ENCODE measurements at regions not wholly inside any gene's neighbourhood (a gene's known extent, or its start where the extent isn't known, plus 50 kb on each side); places are given as distances from the start of the nearest gene placed in this dataset.

DNA sequence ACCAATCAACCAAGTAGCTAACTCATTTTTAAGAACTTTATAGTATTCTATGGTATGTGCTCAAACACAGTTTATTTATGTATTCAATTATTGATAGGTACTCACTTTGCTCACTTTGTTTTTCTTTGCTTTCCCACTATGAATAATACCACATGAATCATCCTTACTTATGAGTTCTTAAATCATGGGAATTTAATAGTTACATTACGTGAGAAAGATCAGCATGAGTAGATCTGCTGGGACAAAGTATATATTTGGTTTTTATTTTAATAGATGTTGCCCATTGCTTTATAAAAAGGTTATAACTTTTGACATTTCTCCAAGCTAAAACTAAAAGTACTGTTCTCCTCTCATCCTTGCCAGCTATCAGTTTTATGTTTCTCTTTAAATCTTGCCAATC, 390.7 kb downstream of the LRATD1 start:
- Histone ChIP-seq H3K79me2 (replicated peaks; ENCODE audit: insufficient read depth) (no peaks in the 10 kb centered on the region), H3K4me3 (no peak overlapping the region)
- ATAC-seq, result no peak

More for the DNA sequence above, 390.7 kb downstream of the LRATD1 start:
- no peak for TF ChIP-seq NANOG (IDR thresholded peaks at IDR 0.05; ENCODE audit: borderline replicate concordance)
- TF ChIP-seq, protein P1, sequence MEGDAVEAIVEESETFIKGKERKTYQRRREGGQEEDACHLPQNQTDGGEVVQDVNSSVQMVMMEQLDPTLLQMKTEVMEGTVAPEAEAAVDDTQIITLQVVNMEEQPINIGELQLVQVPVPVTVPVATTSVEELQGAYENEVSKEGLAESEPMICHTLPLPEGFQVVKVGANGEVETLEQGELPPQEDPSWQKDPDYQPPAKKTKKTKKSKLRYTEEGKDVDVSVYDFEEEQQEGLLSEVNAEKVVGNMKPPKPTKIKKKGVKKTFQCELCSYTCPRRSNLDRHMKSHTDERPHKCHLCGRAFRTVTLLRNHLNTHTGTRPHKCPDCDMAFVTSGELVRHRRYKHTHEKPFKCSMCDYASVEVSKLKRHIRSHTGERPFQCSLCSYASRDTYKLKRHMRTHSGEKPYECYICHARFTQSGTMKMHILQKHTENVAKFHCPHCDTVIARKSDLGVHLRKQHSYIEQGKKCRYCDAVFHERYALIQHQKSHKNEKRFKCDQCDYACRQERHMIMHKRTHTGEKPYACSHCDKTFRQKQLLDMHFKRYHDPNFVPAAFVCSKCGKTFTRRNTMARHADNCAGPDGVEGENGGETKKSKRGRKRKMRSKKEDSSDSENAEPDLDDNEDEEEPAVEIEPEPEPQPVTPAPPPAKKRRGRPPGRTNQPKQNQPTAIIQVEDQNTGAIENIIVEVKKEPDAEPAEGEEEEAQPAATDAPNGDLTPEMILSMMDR (conservative IDR thresholded peaks at IDR 0.05; ENCODE audit: low read depth in 2 of 2), result no peak
- no peak for TF ChIP-seq ZNF114 (CRISPR knock-in tag; IDR thresholded peaks at IDR 0.05)
- TF ChIP-seq, protein P2, sequence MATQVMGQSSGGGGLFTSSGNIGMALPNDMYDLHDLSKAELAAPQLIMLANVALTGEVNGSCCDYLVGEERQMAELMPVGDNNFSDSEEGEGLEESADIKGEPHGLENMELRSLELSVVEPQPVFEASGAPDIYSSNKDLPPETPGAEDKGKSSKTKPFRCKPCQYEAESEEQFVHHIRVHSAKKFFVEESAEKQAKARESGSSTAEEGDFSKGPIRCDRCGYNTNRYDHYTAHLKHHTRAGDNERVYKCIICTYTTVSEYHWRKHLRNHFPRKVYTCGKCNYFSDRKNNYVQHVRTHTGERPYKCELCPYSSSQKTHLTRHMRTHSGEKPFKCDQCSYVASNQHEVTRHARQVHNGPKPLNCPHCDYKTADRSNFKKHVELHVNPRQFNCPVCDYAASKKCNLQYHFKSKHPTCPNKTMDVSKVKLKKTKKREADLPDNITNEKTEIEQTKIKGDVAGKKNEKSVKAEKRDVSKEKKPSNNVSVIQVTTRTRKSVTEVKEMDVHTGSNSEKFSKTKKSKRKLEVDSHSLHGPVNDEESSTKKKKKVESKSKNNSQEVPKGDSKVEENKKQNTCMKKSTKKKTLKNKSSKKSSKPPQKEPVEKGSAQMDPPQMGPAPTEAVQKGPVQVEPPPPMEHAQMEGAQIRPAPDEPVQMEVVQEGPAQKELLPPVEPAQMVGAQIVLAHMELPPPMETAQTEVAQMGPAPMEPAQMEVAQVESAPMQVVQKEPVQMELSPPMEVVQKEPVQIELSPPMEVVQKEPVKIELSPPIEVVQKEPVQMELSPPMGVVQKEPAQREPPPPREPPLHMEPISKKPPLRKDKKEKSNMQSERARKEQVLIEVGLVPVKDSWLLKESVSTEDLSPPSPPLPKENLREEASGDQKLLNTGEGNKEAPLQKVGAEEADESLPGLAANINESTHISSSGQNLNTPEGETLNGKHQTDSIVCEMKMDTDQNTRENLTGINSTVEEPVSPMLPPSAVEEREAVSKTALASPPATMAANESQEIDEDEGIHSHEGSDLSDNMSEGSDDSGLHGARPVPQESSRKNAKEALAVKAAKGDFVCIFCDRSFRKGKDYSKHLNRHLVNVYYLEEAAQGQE (IDR thresholded peaks at IDR 0.05; ENCODE audit: unreplicated experiment), result no peak
- no peak for TF ChIP-seq ZNF331 (CRISPR knock-in tag; IDR thresholded peaks at IDR 0.05; ENCODE audit: low read depth)
- no peak for TF ChIP-seq EZH2phosphoT487 (IDR thresholded peaks at IDR 0.05; ENCODE audit: unreplicated experiment)
- no peak for TF ChIP-seq EZH2 (IDR thresholded peaks at IDR 0.05; ENCODE audit: low read depth, unreplicated experiment)
- TF ChIP-seq POLR2AphosphoS5 (IDR thresholded peaks at IDR 0.05; ENCODE audit: low read depth), result no peak
- no peak for TF ChIP-seq JUNB (IDR thresholded peaks at IDR 0.05; ENCODE audit: unreplicated experiment)
- TF ChIP-seq STAT1 (IDR thresholded peaks at IDR 0.05; ENCODE audit: unreplicated experiment), result no peak
- no peak for TF ChIP-seq CREB1 (CRISPR knock-in tag; IDR thresholded peaks at IDR 0.05; ENCODE audit: low read depth)
- no peak for TF ChIP-seq ETS1 (IDR thresholded peaks at IDR 0.05)
- Histone ChIP-seq H4K20me1 (replicated peaks; ENCODE audit: insufficient read depth) (no peaks in the 10 kb centered on the region), H3K4me2 (no peak overlapping the region), H3K27me3 (ENCODE audit: insufficient read depth) (no peaks in the 10 kb centered on the region), H3F3A (replicated peaks; ENCODE audit: low read depth) (no peaks in the 10 kb centered on the region), H3K4me1 (ENCODE audit: insufficient read depth) (no peaks in the 10 kb centered on the region), H3K9me2 (ENCODE audit: insufficient read depth) (no peaks in the 10 kb centered on the region), H3K36me3 (ENCODE audit: insufficient read depth) (no peaks in the 10 kb centered on the region), H3K27ac (ENCODE audit: low read depth) (no peak overlapping the region), H2AFZ (no peak overlapping the region)
- Mint-ChIP-seq H3K36me3 (ENCODE audit: low read depth) (peaks cover 2% of the 10 kb centered on the region; the same call in 1 of the 3 replicates), H3K4me1 (peaks cover 4% of the 10 kb centered on the region; the same call in 2 of the 3 replicates), H3K27ac (no peak overlapping the region), H3K27me3 (ENCODE audit: insufficient read depth, low read depth, poor library complexity) (peaks cover 1% of the 10 kb centered on the region), H3K9me3 (no peaks in the 10 kb centered on the region), H3K4me3 (no peak overlapping the region)
- DNase-seq (ENCODE audit: low spot score), result no peak

Data from GM23338 (cell line).